Dedifferentiated amniotic fluid mesenchymal stem cell (primary cell): ENCODE measurements at regions not wholly inside any gene's neighbourhood (a gene's known extent, or its start where the extent isn't known, plus 50 kb on each side); places are given as distances from the start of the nearest gene placed in this dataset.

Experiments used
- DNase-seq: peaks from one replicate; pipeline ENCODE4 v3.0.0-alpha.2; 2016; ENCODE audit errors: extremely low spot score

- no peak for DNase-seq
These were observed 96.1 kb downstream of the PDGFA start for GRCh38 chr7:423312-424260.

DNA sequence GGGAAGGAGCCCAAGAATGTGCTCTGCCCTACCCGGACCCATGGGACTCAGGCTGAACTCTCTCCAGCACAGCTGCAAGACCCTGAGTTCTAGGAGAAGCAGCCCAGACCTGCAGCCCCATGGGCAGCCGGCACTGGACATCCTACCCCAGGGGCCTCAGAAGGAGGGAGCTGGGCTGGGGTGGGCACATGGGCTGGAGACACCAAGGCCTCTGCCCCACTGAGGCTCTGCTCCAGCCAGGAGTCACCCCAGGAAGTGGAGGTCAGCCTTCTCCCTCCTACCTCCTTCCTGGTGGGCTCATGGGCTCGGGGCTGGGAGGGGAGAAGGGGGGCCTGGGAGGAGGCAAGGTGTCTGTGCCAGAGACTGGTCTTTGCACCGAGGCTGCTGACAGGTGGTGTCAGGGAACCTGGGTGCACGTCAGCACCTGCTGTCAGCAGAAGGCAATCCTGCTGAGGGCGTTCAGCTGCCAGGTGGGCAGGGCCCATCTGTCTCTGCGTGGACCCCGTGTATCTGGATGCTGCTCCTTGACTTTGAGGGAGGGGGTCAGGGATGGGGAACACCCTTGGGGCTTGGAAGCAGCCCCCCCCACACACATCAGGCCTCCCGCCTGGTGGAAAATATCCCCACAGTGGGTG, 95.2 kb downstream of the PDGFA start:
- DNase-seq = no peak

DNA sequence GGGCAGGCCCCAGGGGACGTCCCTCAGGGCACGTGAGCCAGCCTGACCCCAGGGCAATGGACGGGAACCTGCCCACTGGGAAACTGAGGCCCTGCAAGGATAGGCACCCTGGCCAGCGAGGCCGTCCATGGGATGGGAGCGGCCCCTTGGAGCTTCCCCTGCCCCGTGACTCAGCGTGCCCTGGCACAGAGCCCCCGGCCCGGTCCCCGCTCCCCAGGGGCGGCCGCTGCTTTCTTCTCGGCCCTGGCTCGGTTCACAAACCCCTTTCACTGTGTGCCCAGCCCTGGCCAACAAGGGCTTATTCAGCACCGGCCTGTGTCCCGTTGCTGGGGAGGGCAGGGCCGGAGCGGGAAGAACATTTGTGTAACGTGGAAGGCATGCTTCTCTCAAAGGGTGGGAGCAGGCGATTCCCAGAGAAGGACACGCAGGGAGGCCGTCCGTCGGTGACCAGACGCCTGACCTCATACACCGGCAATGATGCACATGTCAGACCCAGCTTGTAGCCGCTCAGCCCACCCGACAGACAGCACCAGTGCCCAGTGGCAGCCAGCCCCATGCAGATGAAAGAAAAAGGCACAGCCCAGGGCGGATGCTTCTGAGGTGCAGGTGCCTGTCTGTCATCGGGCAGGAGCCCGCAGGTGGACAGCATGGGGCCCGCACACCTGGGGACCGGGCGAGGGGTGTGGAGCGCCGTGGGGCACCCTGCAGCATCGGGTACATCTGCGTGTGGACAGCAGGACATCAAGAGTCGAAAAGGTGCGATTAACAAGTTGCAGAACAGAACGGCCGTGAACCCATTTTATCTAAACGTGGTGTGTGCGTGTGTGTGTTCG, 94.5 kb downstream of the PDGFA start:
- DNase-seq = no peak

DNA sequence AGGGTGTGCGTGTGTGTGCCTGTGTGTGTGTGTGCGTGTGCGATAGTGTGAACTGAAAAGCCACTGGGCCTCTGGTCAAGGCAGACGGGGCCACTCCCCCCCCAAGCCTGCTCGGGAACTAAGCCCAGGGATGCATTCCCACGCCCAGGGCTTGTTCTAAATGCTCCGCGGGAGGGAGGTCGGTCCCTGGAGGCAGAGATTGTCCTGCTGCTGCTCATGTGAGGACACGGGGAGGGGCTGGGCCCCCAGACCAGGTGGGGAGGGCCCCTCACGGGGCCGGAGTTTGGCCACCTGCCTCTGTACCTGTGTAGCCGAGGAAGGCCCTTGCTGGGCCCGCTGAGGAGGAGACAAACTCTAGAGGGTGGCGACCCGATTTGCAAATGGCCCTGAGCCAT, 93.9 kb downstream of the PDGFA start:
- no peak for DNase-seq

DNA sequence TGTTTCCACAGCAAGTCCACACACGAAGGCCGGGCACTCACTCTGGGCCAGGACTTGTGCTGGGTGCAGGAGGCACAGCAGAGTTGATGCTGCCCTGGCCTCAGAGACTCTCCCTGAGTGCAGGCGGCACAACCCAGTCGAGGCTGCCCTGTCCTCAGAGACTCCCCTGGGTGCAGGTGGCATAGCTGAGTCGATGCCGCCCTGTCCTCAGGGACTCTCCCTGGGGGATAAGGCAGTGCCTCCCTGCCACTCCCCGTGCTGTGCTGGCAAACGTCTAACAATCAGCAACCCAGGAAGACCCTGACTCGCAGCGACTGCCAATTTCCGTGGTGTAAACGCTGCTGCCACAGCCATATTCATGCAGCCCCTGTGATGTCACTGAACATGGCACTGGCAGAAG, 93.1 kb downstream of the PDGFA start:
- DNase-seq = no peak

DNA sequence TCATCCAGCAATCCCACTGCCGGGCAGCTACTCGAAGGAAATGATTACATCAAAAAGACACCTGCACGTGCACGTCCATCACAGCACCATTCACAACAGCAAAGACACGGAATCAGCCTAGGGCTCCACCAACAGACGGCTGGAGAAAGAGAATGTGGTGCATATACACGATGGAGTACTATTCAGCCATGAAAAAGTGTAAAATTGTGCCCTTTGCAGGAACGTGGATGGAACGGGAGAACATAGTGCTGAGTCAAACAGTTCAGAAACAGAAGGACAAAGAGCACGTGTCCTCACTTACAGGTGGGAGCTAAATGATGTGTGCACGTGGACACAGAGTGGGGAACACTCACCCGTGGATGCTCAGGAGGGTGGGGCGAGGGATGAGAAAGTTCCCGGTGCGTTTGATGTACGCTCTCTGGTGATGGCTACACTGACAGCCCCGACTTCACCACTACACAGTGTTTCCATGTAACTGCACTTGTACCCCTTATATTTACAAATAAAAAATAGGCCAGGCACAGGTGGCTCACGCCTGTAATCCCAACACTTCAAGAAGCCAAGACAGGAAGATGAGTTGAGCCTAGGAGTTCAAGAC, 92.0 kb downstream of the PDGFA start:
- DNase-seq = no peak

GRCh38 chr7:428387-428786, 91.3 kb downstream of the PDGFA start:
- no peak for DNase-seq

GRCh38 chr7:428927-429827, 90.5 kb downstream of the PDGFA start:
- no peak for DNase-seq

GRCh38 chr7:429828-430180, 89.8 kb downstream of the PDGFA start:
- DNase-seq = no peak

DNA sequence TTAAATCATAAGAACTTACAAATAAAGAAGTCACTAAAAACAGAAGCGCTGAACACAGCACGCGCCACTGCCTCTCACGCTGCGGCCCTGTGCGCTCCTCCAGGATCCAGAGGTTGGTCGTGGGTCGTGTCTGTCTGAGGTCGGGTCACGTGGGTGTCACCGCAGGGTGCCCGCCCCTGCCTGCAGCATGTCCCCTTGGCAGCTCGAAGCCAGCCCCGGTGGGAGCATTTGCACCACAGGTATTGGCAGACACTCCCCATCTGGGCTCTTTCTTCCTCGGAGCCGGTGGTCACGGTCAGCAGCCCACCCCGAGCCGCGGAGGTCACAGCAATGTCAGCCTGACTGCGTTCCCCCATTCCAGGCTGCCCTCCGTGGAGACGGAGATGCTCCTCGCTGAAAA, 88.6 kb downstream of the PDGFA start:
- no peak for DNase-seq

GRCh38 chr7:431658-432111, 88.0 kb downstream of the PDGFA start:
- DNase-seq = no peak

DNA sequence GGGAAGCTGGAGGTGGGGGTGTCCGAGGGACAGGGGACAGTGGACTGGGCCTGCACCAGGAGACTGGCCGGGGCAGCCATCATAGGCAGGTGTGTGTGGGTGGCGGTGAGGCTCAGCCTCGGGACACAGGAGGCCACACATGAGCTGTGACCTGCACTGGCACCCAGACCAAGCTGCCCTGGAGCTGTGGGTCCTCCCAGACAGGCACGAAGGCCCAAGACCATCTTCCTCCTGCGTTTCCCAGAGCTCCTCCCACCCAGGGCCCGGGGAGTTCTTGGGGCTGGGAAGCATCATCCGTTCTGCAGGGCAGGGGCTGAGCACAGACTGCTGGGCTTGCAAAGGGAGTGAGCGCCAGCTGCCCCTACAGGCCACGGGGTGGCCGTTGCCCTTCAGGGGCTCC, 87.4 kb downstream of the PDGFA start:
- no peak for DNase-seq

GRCh38 chr7:432933-433332, 86.7 kb downstream of the PDGFA start:
- DNase-seq = no peak

GRCh38 chr7:433558-433957, 86.1 kb downstream of the PDGFA start:
- DNase-seq = no peak

DNA sequence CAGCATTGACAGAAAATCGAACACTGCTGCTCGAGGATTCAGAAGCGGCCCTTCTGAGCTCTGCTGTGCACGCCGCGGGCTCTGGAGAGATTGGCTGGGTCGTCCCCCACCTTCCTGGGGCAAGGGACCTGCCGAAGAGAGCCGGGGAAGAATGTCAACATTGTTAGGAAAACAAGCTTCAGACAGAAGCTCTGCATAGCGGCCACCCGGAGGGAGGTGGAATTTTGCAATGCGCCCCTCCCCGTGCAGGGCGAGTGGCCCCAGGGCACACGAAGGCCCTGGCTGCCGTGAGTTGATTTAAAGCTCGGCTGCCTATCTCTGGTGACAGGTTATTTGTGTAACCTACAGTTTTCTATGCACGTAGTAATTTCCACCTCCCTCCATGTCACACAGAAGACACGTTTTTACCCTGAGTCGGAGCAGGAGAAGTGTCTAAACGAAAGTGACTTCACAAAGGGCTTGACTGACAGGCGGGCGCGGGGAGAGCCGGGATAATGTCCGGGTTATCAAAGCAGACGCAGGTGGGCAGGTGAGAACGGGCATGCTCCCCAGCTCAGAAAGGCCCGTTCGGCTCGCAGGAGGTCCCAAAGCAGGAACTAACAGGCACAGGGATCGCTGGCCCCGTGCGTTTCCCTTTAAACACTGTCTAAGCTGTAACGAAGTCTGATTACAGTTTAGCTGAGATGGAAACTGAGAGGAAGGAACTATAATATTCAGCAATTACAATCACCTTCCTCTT, 84.6 kb downstream of the PDGFA start:
- DNase-seq = no peak

DNA sequence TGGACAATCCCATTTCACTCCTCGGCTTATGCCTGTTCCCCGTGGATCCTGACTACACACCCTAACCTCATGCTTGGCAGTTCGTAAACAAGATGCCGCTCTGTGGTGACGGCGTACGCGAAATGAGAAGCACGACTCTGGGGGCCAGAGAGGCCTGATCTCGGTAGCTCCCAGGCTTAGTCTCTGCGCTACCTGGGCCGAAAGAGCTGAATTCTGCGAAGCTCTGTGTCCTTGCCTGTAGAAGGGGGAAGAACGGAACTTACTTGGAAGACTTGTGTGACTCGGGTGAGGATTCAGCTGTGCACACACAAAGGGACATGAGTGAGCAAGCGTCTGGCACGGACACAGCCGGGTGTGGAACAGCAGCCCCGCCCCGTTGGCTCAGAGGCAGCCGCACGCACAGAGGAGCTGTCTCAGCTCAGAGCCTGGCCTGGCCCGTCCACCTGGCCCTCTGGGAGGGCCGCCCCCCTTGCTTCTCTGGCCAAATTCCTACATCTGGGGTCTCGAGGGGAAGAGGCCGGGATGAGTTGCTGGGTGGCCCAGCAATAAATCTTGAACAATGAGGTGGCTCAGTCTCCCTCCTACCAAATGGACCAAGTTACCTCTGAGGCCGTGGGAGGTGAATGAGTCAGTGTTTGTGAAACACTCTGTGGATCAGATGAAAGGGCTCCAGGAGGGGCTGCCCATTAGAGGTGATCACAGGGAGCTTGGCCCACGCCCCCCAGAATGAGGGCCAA, 83.8 kb downstream of the PDGFA start:
- DNase-seq = no peak

DNA sequence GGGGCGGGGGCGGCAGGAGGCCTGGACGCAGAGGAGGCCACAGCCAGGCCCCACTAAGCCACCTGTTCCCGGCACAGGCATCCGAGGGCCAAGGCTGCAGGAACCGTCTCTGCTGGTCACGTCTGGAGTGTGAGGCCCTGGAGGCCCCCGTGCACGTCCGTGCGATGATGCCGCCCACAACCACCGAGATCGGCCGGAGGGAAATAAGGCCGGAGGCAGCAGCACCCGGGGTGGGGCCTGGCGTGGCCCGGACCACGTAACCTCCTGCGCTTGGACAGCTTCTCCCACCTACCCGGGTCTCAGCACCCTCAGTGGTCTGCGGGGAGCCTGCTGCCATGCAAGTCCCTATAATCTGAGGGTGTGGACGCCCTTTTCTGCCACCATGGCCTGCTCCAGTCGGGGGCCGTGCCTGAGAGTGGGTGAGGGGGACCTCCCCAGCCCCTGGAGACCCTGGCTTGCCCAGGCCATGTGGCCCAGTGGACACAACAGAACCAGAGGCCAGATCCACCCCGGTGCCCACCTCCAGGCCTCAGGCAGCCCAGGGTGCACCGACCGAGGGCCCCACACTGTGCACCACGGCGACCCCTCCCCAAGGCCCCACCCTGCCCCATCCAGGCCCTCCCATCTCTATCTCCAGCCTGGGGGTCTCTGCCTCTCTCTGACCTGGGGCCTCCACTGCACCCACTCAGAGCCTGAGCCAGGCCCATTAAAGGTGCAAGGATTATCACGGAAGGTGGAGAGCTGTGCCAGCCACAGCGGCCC, 83.1 kb downstream of the PDGFA start:
- no peak for DNase-seq

- DNase-seq = no peak
These were observed 82.1 kb downstream of the PDGFA start for GRCh38 chr7:437329-438251.
